ENCODE measurements at regions not wholly inside any gene's neighbourhood (a gene's known extent, or its start where the extent isn't known, plus 50 kb on each side); places are given as distances from the start of the nearest gene placed in this dataset.
"Not testable (repeated sequence)": the region's sequence is repeated elsewhere in the genome, so short reads cannot be mapped to it uniquely, and the experiment has no call there.

- H3K36me3 Mint-ChIP-seq (ENCODE audit: insufficient read depth), result peaks cover 5% of the 10 kb centered on the region
- peaks cover 4% of the 10 kb centered on the region in 2 donors for H3K4me1 Mint-ChIP-seq (ENCODE audit: low read depth in 2 of 2)
- H3K27ac Mint-ChIP-seq, result no peak overlapping the region
- ATAC-seq (replicated peaks), result no peak
- H3K9me3 Mint-ChIP-seq, result no peaks in the 10 kb centered on the region
- peaks cover 18 to 47% of the 10 kb centered on the region in 2 donors for H3K27me3 Mint-ChIP-seq
- H3K4me3 Mint-ChIP-seq, result no peak overlapping the region
- DNase-seq, result no peak
Observed at GRCh38 chr7:35968140-35968940, 167.5 kb downstream of the SEPTIN7 start.

- no peak overlapping the region for H3K27ac Mint-ChIP-seq
- H3K27me3 Mint-ChIP-seq, result peaks cover 21 to 50% of the 10 kb centered on the region in 2 donors
- no peaks in the 10 kb centered on the region for H3K9me3 Mint-ChIP-seq
- H3K36me3 Mint-ChIP-seq (ENCODE audit: insufficient read depth), result peaks cover 5% of the 10 kb centered on the region
- DNase-seq (no peak), ATAC-seq (replicated peaks) (no peak)
- H3K4me1 Mint-ChIP-seq (ENCODE audit: low read depth in 2 of 2), result peaks cover 4% of the 10 kb centered on the region in 2 donors
- H3K4me3 Mint-ChIP-seq, result no peak overlapping the region
Observed at GRCh38 chr7:35969066-35969465, 168.2 kb downstream of the SEPTIN7 start.

- peaks cover 21 to 50% of the 10 kb centered on the region in 2 donors for H3K27me3 Mint-ChIP-seq
- no peak overlapping the region for H3K4me3 Mint-ChIP-seq
- H3K9me3 Mint-ChIP-seq, result no peaks in the 10 kb centered on the region
- H3K36me3 Mint-ChIP-seq (ENCODE audit: insufficient read depth), result peaks cover 5% of the 10 kb centered on the region
- DNase-seq (no peak), ATAC-seq (replicated peaks) (no peak)
- H3K4me1 Mint-ChIP-seq (ENCODE audit: low read depth in 2 of 2), result peaks cover 4% of the 10 kb centered on the region in 2 donors
- no peak overlapping the region for H3K27ac Mint-ChIP-seq
Observed at GRCh38 chr7:35970458-35970857, 169.6 kb downstream of the SEPTIN7 start.

GRCh38 chr7:35971133-35971891, 170.5 kb downstream of the SEPTIN7 start:
- peak; percentile 47 for ATAC-seq (replicated peaks)
- H3K9me3 Mint-ChIP-seq, result no peaks in the 10 kb centered on the region
- H3K4me3 Mint-ChIP-seq, result peak overlapping the region; percentile 59 to 65
- H3K36me3 Mint-ChIP-seq (ENCODE audit: insufficient read depth), result peaks cover 5% of the 10 kb centered on the region
- H3K27me3 Mint-ChIP-seq, result peaks cover 30 to 54% of the 10 kb centered on the region in 2 donors
- H3K27ac Mint-ChIP-seq, result no peak overlapping the region
- no peak for DNase-seq
- H3K4me1 Mint-ChIP-seq (ENCODE audit: low read depth in 2 of 2), result peaks cover 4% of the 10 kb centered on the region in 2 donors

- ATAC-seq (replicated peaks), result peak; percentile 72
- no peak overlapping the region for H3K27ac Mint-ChIP-seq
- peaks cover 32 to 33% of the 10 kb centered on the region in 2 donors for H3K27me3 Mint-ChIP-seq
- H3K4me3 Mint-ChIP-seq, result no peak overlapping the region
- peaks cover 5% of the 10 kb centered on the region for H3K36me3 Mint-ChIP-seq (ENCODE audit: insufficient read depth)
- H3K4me1 Mint-ChIP-seq (ENCODE audit: low read depth in 2 of 2), result peaks cover 4% of the 10 kb centered on the region in 2 donors
- no peaks in the 10 kb centered on the region for H3K9me3 Mint-ChIP-seq
- DNase-seq, result peak; percentile 57 to 66 (median 62)
Observed at GRCh38 chr7:35975851-35976454, 175.1 kb downstream of the SEPTIN7 start.

- not testable (repeated sequence) for H3K27ac Mint-ChIP-seq; H3K9me3 Mint-ChIP-seq; H3K4me3 Mint-ChIP-seq; H3K36me3 Mint-ChIP-seq (ENCODE audit: insufficient read depth); DNase-seq; H3K4me1 Mint-ChIP-seq (ENCODE audit: low read depth in 2 of 2); ATAC-seq (replicated peaks)
- H3K27me3 Mint-ChIP-seq, result peaks cover 7 to 11% of the 10 kb centered on the region in 2 donors
Observed at GRCh38 chr7:35978816-35979640, 174.0 kb upstream of the EEPD1 start.

GRCh38 chr7:35982600-35982999, 170.5 kb upstream of the EEPD1 start:
- Mint-ChIP-seq H3K27me3 (peaks cover 0 to 8% of the 10 kb centered on the region in 2 donors), H3K27ac (no peak overlapping the region), H3K4me3 (no peak overlapping the region), H3K9me3 (no peaks in the 10 kb centered on the region), H3K4me1 (ENCODE audit: low read depth in 2 of 2) (no peaks in the 10 kb centered on the region), H3K36me3 (ENCODE audit: insufficient read depth) (no peaks in the 10 kb centered on the region)
- DNase-seq (no peak), ATAC-seq (replicated peaks) (no peak)

GRCh38 chr7:35983626-35984025, 169.4 kb upstream of the EEPD1 start:
- Mint-ChIP-seq H3K4me3 (no peak overlapping the region), H3K36me3 (ENCODE audit: insufficient read depth) (no peaks in the 10 kb centered on the region), H3K27ac (no peak overlapping the region), H3K27me3 (peaks cover 0 to 8% of the 10 kb centered on the region in 2 donors), H3K9me3 (no peaks in the 10 kb centered on the region), H3K4me1 (ENCODE audit: low read depth in 2 of 2) (no peaks in the 10 kb centered on the region)
- ATAC-seq (replicated peaks), result no peak
- no peak for DNase-seq

- no peak overlapping the region for H3K27ac Mint-ChIP-seq
- no peak overlapping the region for H3K4me3 Mint-ChIP-seq
- peak; percentile 68 to 72 (median 71) for DNase-seq
- no peaks in the 10 kb centered on the region for H3K36me3 Mint-ChIP-seq (ENCODE audit: insufficient read depth)
- no peaks in the 10 kb centered on the region for H3K4me1 Mint-ChIP-seq (ENCODE audit: low read depth in 2 of 2)
- H3K9me3 Mint-ChIP-seq, result no peaks in the 10 kb centered on the region
- peak; percentile 100 for ATAC-seq (replicated peaks)
- peaks cover 0 to 8% of the 10 kb centered on the region in 2 donors for H3K27me3 Mint-ChIP-seq
Observed at GRCh38 chr7:35985126-35985754, 167.8 kb upstream of the EEPD1 start.

GRCh38 chr7:35987016-35987415, 166.0 kb upstream of the EEPD1 start:
- peaks cover 0 to 8% of the 10 kb centered on the region in 2 donors for H3K27me3 Mint-ChIP-seq
- DNase-seq (no peak), ATAC-seq (replicated peaks) (no peak)
- H3K4me1 Mint-ChIP-seq (ENCODE audit: low read depth in 2 of 2), result no peaks in the 10 kb centered on the region
- H3K9me3 Mint-ChIP-seq, result no peaks in the 10 kb centered on the region
- H3K4me3 Mint-ChIP-seq, result no peak overlapping the region
- H3K36me3 Mint-ChIP-seq (ENCODE audit: insufficient read depth), result no peaks in the 10 kb centered on the region
- no peak overlapping the region for H3K27ac Mint-ChIP-seq

GRCh38 chr7:35988105-35988504, 164.9 kb upstream of the EEPD1 start:
- DNase-seq (no peak), ATAC-seq (replicated peaks) (no peak)
- Mint-ChIP-seq H3K36me3 (ENCODE audit: insufficient read depth) (no peaks in the 10 kb centered on the region), H3K27ac (no peak overlapping the region), H3K4me1 (ENCODE audit: low read depth in 2 of 2) (no peaks in the 10 kb centered on the region), H3K27me3 (peaks cover 0 to 8% of the 10 kb centered on the region in 2 donors), H3K9me3 (no peaks in the 10 kb centered on the region), H3K4me3 (no peak overlapping the region)

- H3K27me3 Mint-ChIP-seq, result peaks cover 0 to 8% of the 10 kb centered on the region in 2 donors
- ATAC-seq (replicated peaks), result no peak
- no peak overlapping the region for H3K27ac Mint-ChIP-seq
- no peaks in the 10 kb centered on the region for H3K36me3 Mint-ChIP-seq (ENCODE audit: insufficient read depth)
- H3K4me3 Mint-ChIP-seq, result no peak overlapping the region
- no peaks in the 10 kb centered on the region for H3K4me1 Mint-ChIP-seq (ENCODE audit: low read depth in 2 of 2)
- H3K9me3 Mint-ChIP-seq, result no peaks in the 10 kb centered on the region
- no peak for DNase-seq
Observed at GRCh38 chr7:35988818-35989217, 164.2 kb upstream of the EEPD1 start.

Data from effector memory CD8-positive, alpha-beta T cell (primary cell).